ENCODE measurements at regions not wholly inside any gene's neighbourhood (a gene's known extent, or its start where the extent isn't known, plus 50 kb on each side); places are given as distances from the start of the nearest gene placed in this dataset.
A peak's percentile ranks its signal among the peaks of the same experiment; 100 is the strongest.

DNA sequence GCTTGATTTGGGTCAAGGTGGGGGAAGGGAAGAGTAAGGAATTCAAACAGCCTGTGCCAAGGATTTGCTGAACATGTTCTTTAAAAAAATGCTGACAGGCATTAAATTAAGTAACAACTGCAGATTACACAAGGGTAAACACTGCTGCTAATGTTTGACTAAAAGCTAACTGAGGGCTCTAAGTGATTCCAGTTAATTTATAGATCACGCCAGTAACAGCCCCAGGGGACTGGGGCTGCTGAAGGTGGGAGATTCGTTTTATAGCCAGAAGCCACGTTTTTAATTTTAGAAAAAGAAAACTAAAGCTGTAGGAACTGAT, 321.7 kb downstream of the DLEU7 start:
- Histone ChIP-seq H3K4me3 (ENCODE audit: low read depth, low read length) (no peak overlapping the region), H3K27ac (ENCODE audit: extremely low read depth, low read depth, low read length) (peak overlapping the region; percentile 59), H3K4me1 (ENCODE audit: control insufficient read depth, insufficient read depth, low read length) (peaks cover 7% of the 10 kb centered on the region; the same call in 1 of the 2 replicates), H3K36me3 (ENCODE audit: control insufficient read depth in 2 of 2, insufficient read depth in 1 of 2, low read length in 2 of 2) (no peaks in the 10 kb centered on the region), H3K9me3 (ENCODE audit: control insufficient read depth, insufficient read depth, low read depth, low read length) (no peaks in the 10 kb centered on the region)
- POLR2A ChIA-PET = no interaction called here
- CTCF ChIA-PET = interaction anchor here (0.6 kb wide), 1 partner anchor 9 kb away, joined by 3 read pairs; no protein-coding TSS in a partner anchor
- TF ChIP-seq ZNF501 (tag by site-specific recombination; IDR thresholded peaks at IDR 0.05) (0 out of 2 replicates have a peak, but pooled peaks have one; percentile 61), ZNF146 (tag by site-specific recombination; IDR thresholded peaks at IDR 0.05) (no peak), ZNF394 (tag by site-specific recombination; IDR thresholded peaks at IDR 0.05; ENCODE audit: borderline replicate concordance) (0 out of 2 replicates have a peak, but pooled peaks have one; percentile 17), KLF10 (tag by site-specific recombination; IDR thresholded peaks at IDR 0.05) (0 out of 2 replicates have a peak, but pooled peaks have one; percentile 35), ZNF366 (tag by site-specific recombination; conservative IDR thresholded peaks at IDR 0.05) (peak; percentile 57; the same call in 1 of the 2 replicates), MYNN (tag by site-specific recombination; IDR thresholded peaks at IDR 0.05; ENCODE audit: borderline replicate concordance) (no peak), GLI2 (tag by site-specific recombination; IDR thresholded peaks at IDR 0.05; ENCODE audit: borderline replicate concordance, low read depth) (0 out of 2 replicates have a peak, but pooled peaks have one; percentile 24), ZNF843 (tag by site-specific recombination; IDR thresholded peaks at IDR 0.05) (peak; percentile 78), OSR2 (tag by site-specific recombination; IDR thresholded peaks at IDR 0.05) (peak; percentile 98), ZIC2 (tag by site-specific recombination; IDR thresholded peaks at IDR 0.05) (peak; percentile 66), MEIS1 (CRISPR knock-in tag; IDR thresholded peaks at IDR 0.05; ENCODE audit: borderline replicate concordance) (no peak), ZNF423 (tag by site-specific recombination; IDR thresholded peaks at IDR 0.05) (peak; percentile 49; the same call in 1 of the 2 replicates), ZNF514 (tag by site-specific recombination; IDR thresholded peaks at IDR 0.05) (no peak), IKZF3 (tag by site-specific recombination; IDR thresholded peaks at IDR 0.05) (peak; percentile 21; the same call in 1 of the 2 replicates), ZSCAN30 (tag by site-specific recombination; IDR thresholded peaks at IDR 0.05) (0 out of 2 replicates have a peak, but pooled peaks have one; percentile 35), ZNF624 (tag by site-specific recombination; IDR thresholded peaks at IDR 0.05) (0 out of 2 replicates have a peak, but pooled peaks have one; percentile 16), ZNF561 (tag by site-specific recombination; IDR thresholded peaks at IDR 0.05; ENCODE audit: borderline replicate concordance) (peak; percentile 19; the same call in 1 of the 2 replicates), ZNF292 (tag by site-specific recombination; IDR thresholded peaks at IDR 0.05; ENCODE audit: borderline replicate concordance, low read depth) (no peak), OVOL3 (tag by site-specific recombination; IDR thresholded peaks at IDR 0.05) (peak; percentile 71; the same call in 1 of the 2 replicates), FEZF1 (tag by site-specific recombination; IDR thresholded peaks at IDR 0.05) (peak; percentile 80), ZNF664 (tag by site-specific recombination; IDR thresholded peaks at IDR 0.05) (peak; percentile 56), SP7 (tag by site-specific recombination; IDR thresholded peaks at IDR 0.05) (0 out of 2 replicates have a peak, but pooled peaks have one; percentile 26), ZEB2 (tag by site-specific recombination; IDR thresholded peaks at IDR 0.05) (peak; percentile 31; the same call in 1 of the 2 replicates)
- TF ChIP-seq, protein P1, sequence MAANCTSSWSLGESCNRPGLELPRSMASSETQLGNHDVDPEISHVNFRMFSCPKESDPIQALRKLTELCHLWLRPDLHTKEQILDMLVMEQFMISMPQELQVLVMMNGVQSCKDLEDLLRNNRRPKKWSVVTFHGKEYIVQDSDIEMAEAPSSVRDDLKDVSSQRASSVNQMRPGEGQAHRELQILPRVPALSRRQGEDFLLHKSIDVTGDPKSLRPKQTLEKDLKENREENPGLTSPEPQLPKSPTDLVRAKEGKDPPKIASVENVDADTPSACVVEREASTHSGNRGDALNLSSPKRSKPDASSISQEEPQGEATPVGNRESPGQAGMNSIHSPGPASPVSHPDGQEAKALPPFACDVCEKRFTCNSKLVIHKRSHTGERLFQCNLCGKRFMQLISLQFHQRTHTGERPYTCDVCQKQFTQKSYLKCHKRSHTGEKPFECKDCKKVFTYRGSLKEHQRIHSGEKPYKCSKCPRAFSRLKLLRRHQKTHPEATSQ (tag by site-specific recombination; IDR thresholded peaks at IDR 0.05) = no peak
- TF ChIP-seq, protein P2, sequence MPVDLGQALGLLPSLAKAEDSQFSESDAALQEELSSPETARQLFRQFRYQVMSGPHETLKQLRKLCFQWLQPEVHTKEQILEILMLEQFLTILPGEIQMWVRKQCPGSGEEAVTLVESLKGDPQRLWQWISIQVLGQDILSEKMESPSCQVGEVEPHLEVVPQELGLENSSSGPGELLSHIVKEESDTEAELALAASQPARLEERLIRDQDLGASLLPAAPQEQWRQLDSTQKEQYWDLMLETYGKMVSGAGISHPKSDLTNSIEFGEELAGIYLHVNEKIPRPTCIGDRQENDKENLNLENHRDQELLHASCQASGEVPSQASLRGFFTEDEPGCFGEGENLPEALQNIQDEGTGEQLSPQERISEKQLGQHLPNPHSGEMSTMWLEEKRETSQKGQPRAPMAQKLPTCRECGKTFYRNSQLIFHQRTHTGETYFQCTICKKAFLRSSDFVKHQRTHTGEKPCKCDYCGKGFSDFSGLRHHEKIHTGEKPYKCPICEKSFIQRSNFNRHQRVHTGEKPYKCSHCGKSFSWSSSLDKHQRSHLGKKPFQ (tag by site-specific recombination; IDR thresholded peaks at IDR 0.05) = peak; percentile 63; the same call in 1 of the 2 replicates
- TF ChIP-seq, protein P3, sequence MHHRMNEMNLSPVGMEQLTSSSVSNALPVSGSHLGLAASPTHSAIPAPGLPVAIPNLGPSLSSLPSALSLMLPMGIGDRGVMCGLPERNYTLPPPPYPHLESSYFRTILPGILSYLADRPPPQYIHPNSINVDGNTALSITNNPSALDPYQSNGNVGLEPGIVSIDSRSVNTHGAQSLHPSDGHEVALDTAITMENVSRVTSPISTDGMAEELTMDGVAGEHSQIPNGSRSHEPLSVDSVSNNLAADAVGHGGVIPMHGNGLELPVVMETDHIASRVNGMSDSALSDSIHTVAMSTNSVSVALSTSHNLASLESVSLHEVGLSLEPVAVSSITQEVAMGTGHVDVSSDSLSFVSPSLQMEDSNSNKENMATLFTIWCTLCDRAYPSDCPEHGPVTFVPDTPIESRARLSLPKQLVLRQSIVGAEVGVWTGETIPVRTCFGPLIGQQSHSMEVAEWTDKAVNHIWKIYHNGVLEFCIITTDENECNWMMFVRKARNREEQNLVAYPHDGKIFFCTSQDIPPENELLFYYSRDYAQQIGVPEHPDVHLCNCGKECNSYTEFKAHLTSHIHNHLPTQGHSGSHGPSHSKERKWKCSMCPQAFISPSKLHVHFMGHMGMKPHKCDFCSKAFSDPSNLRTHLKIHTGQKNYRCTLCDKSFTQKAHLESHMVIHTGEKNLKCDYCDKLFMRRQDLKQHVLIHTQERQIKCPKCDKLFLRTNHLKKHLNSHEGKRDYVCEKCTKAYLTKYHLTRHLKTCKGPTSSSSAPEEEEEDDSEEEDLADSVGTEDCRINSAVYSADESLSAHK (tag by site-specific recombination; IDR thresholded peaks at IDR 0.05) = peak; percentile 41; the same call in 1 of the 2 replicates
- TF ChIP-seq, protein P4, sequence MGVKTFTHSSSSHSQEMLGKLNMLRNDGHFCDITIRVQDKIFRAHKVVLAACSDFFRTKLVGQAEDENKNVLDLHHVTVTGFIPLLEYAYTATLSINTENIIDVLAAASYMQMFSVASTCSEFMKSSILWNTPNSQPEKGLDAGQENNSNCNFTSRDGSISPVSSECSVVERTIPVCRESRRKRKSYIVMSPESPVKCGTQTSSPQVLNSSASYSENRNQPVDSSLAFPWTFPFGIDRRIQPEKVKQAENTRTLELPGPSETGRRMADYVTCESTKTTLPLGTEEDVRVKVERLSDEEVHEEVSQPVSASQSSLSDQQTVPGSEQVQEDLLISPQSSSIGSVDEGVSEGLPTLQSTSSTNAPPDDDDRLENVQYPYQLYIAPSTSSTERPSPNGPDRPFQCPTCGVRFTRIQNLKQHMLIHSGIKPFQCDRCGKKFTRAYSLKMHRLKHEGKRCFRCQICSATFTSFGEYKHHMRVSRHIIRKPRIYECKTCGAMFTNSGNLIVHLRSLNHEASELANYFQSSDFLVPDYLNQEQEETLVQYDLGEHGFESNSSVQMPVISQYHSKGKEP (tag by site-specific recombination; IDR thresholded peaks at IDR 0.05) = peak; percentile 88
- TF ChIP-seq, protein P5, sequence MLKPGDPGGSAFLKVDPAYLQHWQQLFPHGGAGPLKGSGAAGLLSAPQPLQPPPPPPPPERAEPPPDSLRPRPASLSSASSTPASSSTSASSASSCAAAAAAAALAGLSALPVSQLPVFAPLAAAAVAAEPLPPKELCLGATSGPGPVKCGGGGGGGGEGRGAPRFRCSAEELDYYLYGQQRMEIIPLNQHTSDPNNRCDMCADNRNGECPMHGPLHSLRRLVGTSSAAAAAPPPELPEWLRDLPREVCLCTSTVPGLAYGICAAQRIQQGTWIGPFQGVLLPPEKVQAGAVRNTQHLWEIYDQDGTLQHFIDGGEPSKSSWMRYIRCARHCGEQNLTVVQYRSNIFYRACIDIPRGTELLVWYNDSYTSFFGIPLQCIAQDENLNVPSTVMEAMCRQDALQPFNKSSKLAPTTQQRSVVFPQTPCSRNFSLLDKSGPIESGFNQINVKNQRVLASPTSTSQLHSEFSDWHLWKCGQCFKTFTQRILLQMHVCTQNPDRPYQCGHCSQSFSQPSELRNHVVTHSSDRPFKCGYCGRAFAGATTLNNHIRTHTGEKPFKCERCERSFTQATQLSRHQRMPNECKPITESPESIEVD (tag by site-specific recombination; IDR thresholded peaks at IDR 0.05) = peak; percentile 95
- TF ChIP-seq, protein P6, sequence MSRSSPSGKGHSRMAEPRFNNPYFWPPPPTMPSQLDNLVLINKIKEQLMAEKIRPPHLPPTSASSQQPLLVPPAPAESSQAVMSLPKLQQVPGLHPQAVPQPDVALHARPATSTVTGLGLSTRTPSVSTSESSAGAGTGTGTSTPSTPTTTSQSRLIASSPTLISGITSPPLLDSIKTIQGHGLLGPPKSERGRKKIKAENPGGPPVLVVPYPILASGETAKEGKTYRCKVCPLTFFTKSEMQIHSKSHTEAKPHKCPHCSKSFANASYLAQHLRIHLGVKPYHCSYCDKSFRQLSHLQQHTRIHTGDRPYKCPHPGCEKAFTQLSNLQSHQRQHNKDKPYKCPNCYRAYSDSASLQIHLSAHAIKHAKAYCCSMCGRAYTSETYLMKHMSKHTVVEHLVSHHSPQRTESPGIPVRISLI (tag by site-specific recombination; IDR thresholded peaks at IDR 0.05) = 0 out of 2 replicates have a peak, but pooled peaks have one; percentile 62

All from HEK293 (cell line).